SK-N-SH treated with all-trans-retinoic acid at 6 μM for 48 hours (cell line): ENCODE measurements at regions not wholly inside any gene's neighbourhood (a gene's known extent, or its start where the extent isn't known, plus 50 kb on each side); places are given as distances from the start of the nearest gene placed in this dataset.

Source experiments
- CREB5 ChIP-seq: fragments of 250-450 bp; sonication (Bioruptor Pico); IDR thresholded peaks from 2 replicates; pipeline ENCODE4 v1.5.1; 2020; ENCODE audit warnings: low read depth, mild to moderate bottlenecking, moderate library complexity
- ESRRG ChIP-seq: fragments of 250-450 bp; sonication (Bioruptor Pico); IDR thresholded peaks from 2 replicates; pipeline ENCODE4 v1.6.1; 2021; ENCODE audit warnings: mild to moderate bottlenecking
- PATZ1 ChIP-seq: fragments of 250-450 bp; sonication (Bioruptor Pico); IDR thresholded peaks from 2 replicates; pipeline ENCODE4 v1.8.0; 2020; ENCODE audit warnings: mild to moderate bottlenecking, moderate library complexity, borderline replicate concordance
- RARB ChIP-seq: fragments of 250-450 bp; sonication (Bioruptor Pico); IDR thresholded peaks from 2 replicates; pipeline ENCODE4 v1.8.0; 2021; ENCODE audit warnings: mild to moderate bottlenecking, moderate library complexity
- ZNF565 ChIP-seq: fragments of 450-650 bp; formaldehyde crosslinking; conservative IDR thresholded peaks from 2 replicates; pipeline ENCODE4 v1.5.0; 2020; ENCODE audit warnings: low read depth, mild to moderate bottlenecking, moderate library complexity
- ZNF70 ChIP-seq: fragments of 450-650 bp; formaldehyde crosslinking; IDR thresholded peaks from 2 replicates; pipeline ENCODE4 v1.5.0; 2020; ENCODE audit warnings: mild to moderate bottlenecking, moderate library complexity

GRCh38 chr1:14440166-14440565, 158.3 kb upstream of the KAZN start:
- TF ChIP-seq PATZ1 (CRISPR knock-in tag) (no peak), ZNF70 (no peak), ESRRG (CRISPR knock-in tag) (no peak), CREB5 (CRISPR knock-in tag) (no peak), RARB (CRISPR knock-in tag) (no peak), ZNF565 (no peak)
